PC-3 (cell line): ENCODE measurements at regions not wholly inside any gene's neighbourhood (a gene's known extent, or its start where the extent isn't known, plus 50 kb on each side); places are given as distances from the start of the nearest gene placed in this dataset.

Experiments
- ATAC-seq: fragments of 200-7000 bp; cut with Tn5 transposase; 2 replicates; pipeline ENCODE4 v1.9.1; 2020; ENCODE audit warnings: mild to moderate bottlenecking, moderate library complexity
- BruUV-seq: library from RNA; stranded (reverse); fragments of 400-500 nt; replicated peaks from 2 replicates; lab custom pipeline; 2021; lab: Mats Ljungman, UMichigan
- CTCF ChIA-PET: fragments of 300-600 bp; sonication (Branson Sonifier 250); formaldehyde crosslinking; loops from one replicate; lab custom pipeline; 2022; ENCODE audit warnings: antibody characterized with exemption; lab: Charles Lee
- POLR2A ChIA-PET: fragments of 300-600 bp; sonication (Branson Sonifier 250); formaldehyde crosslinking; loops from one replicate; lab custom pipeline; 2022; ENCODE audit warnings: antibody characterized with exemption; ENCODE audit not compliant: unreplicated experiment; lab: Charles Lee
- DNase-seq: peaks from one replicate; pipeline ENCODE4 v3.0.0-alpha.2; 2015
- H2AFZ ChIP-seq: fragments of 300-600 bp; sonication (generic); 2 replicates; pipeline ENCODE4 v1.6.0; 2016; ENCODE audit warnings: antibody characterized with exemption, low read length
- H3F3A ChIP-seq: fragments of 300-600 bp; sonication (generic); one replicate; pipeline ENCODE4 v1.6.0; 2017; ENCODE audit warnings: antibody characterized with exemption, low read length, control low read depth, mild to moderate bottlenecking; ENCODE audit not compliant: unreplicated experiment
- H3K27ac ChIP-seq: fragments of 300-600 bp; sonication (generic); 2 replicates; pipeline ENCODE4 v1.5.1; 2016; ENCODE audit warnings: mild to moderate bottlenecking, low read length
- H3K27me3 ChIP-seq: fragments of 300-600 bp; sonication (generic); 2 replicates; pipeline ENCODE4 v1.6.1; 2016; ENCODE audit warnings: low read length, mixed read lengths
- H3K36me3 ChIP-seq: fragments of 300-600 bp; sonication (generic); 2 replicates; pipeline ENCODE4 v1.6.1; 2016; ENCODE audit warnings: low read depth, mixed run types, low read length, mixed read lengths
- H3K4me1 ChIP-seq: fragments of 300-600 bp; sonication (generic); 2 replicates; pipeline ENCODE4 v1.5.1; 2016; ENCODE audit warnings: low read length; ENCODE audit not compliant: insufficient read depth
- H3K4me2 ChIP-seq: fragments of 300-600 bp; sonication (generic); 2 replicates; pipeline ENCODE4 v1.6.0; 2016; ENCODE audit warnings: low read length
- H3K4me3 ChIP-seq: fragments of 300-600 bp; sonication (generic); 2 replicates; pipeline ENCODE4 v1.5.1; 2016; ENCODE audit warnings: mild to moderate bottlenecking, low read length, mixed read lengths
- H3K79me2 ChIP-seq: fragments of 300-600 bp; sonication (generic); 2 replicates; pipeline ENCODE4 v1.6.1; 2017; ENCODE audit warnings: low read length, mixed read lengths
- H3K9ac ChIP-seq: fragments of 300-600 bp; sonication (generic); 2 replicates; pipeline ENCODE4 v1.6.0; 2016; ENCODE audit warnings: mild to moderate bottlenecking, low read length
- H3K9me2 ChIP-seq: fragments of 300-600 bp; sonication (generic); replicated peaks from 2 replicates; pipeline ENCODE4 v1.6.1; 2016; ENCODE audit warnings: mixed run types, low read length, mixed read lengths
- H3K9me3 ChIP-seq: fragments of 300-600 bp; sonication (generic); 2 replicates; pipeline ENCODE4 v1.6.1; 2016; ENCODE audit warnings: low read length, mixed read lengths
- H4K20me1 ChIP-seq: fragments of 300-600 bp; sonication (generic); 2 replicates; pipeline ENCODE4 v1.6.1; 2016; ENCODE audit warnings: low read length, mixed read lengths
- EZH2 ChIP-seq: fragments of 300-600 bp; sonication (generic); IDR thresholded peaks from one replicate; pipeline ENCODE4 v1.6.1; 2017; ENCODE audit warnings: antibody characterized with exemption, mild to moderate bottlenecking, low read length; ENCODE audit not compliant: unreplicated experiment
- EZH2phosphoT487 ChIP-seq: fragments of 300-600 bp; sonication (generic); IDR thresholded peaks from 2 replicates; pipeline ENCODE4 v1.6.1; 2018; ENCODE audit warnings: mild to moderate bottlenecking, antibody characterized with exemption, low read length, borderline replicate concordance
- intact Hi-C: fragments of 100-400 bp; cut with micrococcal nuclease; formaldehyde crosslinking; loops from 2 replicates; pipeline ENCODE4 v1.9.0; 2023
- TF ChIP-seq, protein P1 (sequence below): fragments of 300-600 bp; sonication (generic); conservative IDR thresholded peaks from 2 replicates; pipeline ENCODE4 v1.5.1; 2017; ENCODE audit warnings: antibody characterized with exemption, low read depth, mild to moderate bottlenecking, low read length

DNA sequence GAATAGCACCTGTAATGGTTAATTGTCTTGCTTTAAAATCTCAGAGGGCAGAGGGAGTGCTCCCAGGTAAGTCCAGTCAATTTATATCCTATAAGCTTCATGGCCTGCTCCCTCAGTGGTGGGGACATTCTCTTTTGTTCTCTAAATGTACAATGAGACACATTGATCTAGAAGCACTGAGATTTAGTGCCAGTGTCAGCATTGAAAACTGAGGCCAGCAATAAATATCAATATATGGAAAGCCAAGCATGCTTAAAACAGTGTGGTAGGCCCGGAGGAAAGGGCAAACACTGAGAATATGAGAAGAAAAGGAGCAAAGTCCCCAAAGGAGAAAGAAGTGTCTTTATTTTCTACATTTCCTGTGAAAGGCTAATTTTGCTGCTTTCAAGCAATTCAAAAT is 68.4 kb upstream of the CCN2 start:
- H3K9me2 ChIP-seq, result no peaks in the 10 kb centered on the region
- DNase-seq (no peak), ATAC-seq (no peak)
- no peak overlapping the region for H3K4me2 ChIP-seq
- ChIA-PET CTCF (no interaction called here), POLR2A (no interaction called here)
- no peaks in the 10 kb centered on the region for H3K27me3 ChIP-seq
- H3K9ac ChIP-seq, result no peak overlapping the region
- H3K27ac ChIP-seq, result no peak overlapping the region
- H3K4me1 ChIP-seq, result peaks cover 6% of the 10 kb centered on the region
- H3K9me3 ChIP-seq, result no peaks in the 10 kb centered on the region
- TF ChIP-seq EZH2, result no peak
- TF ChIP-seq, protein P1, sequence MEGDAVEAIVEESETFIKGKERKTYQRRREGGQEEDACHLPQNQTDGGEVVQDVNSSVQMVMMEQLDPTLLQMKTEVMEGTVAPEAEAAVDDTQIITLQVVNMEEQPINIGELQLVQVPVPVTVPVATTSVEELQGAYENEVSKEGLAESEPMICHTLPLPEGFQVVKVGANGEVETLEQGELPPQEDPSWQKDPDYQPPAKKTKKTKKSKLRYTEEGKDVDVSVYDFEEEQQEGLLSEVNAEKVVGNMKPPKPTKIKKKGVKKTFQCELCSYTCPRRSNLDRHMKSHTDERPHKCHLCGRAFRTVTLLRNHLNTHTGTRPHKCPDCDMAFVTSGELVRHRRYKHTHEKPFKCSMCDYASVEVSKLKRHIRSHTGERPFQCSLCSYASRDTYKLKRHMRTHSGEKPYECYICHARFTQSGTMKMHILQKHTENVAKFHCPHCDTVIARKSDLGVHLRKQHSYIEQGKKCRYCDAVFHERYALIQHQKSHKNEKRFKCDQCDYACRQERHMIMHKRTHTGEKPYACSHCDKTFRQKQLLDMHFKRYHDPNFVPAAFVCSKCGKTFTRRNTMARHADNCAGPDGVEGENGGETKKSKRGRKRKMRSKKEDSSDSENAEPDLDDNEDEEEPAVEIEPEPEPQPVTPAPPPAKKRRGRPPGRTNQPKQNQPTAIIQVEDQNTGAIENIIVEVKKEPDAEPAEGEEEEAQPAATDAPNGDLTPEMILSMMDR, result no peak
- TF ChIP-seq EZH2phosphoT487, result no peak
- H3K79me2 ChIP-seq, result no peaks in the 10 kb centered on the region
- no TSS peak for BruUV-seq
- intact Hi-C loops, result no loop called here
- no peaks in the 10 kb centered on the region for H4K20me1 ChIP-seq
- no peaks in the 10 kb centered on the region for H3F3A ChIP-seq
- H3K4me3 ChIP-seq, result no peak overlapping the region
- H2AFZ ChIP-seq, result 0 out of 2 replicates have a peak overlapping the region, but pooled peaks have one; percentile 12
- H3K36me3 ChIP-seq, result no peaks in the 10 kb centered on the region

DNA sequence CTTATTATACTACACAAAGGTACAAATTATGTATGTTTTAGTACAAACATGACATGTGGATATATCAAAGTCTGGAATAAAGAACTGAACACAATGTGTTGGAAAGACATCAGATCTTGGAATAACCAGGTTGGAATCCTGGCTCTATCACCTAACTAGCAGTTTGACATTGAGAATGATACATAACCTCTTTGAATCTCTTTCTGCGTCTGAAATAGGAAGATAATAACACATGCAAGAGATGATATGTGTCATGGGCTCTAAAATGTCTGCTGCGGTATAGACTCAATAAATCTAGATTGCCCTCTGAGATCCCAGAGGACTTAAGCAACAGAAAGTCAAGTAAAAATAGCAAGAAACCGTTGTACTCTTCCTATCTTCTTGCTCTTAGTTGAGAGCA is 66.8 kb upstream of the CCN2 start:
- no peak overlapping the region for H3K27ac ChIP-seq
- CTCF ChIA-PET, result no interaction called here
- no peak overlapping the region for H3K4me2 ChIP-seq
- H3K9ac ChIP-seq, result no peak overlapping the region
- POLR2A ChIA-PET, result no interaction called here
- no peak for ATAC-seq
- no peaks in the 10 kb centered on the region for H3K36me3 ChIP-seq
- BruUV-seq, result no TSS peak
- H3K4me3 ChIP-seq, result no peak overlapping the region
- DNase-seq, result no peak
- no peaks in the 10 kb centered on the region for H3K79me2 ChIP-seq
- H3K27me3 ChIP-seq, result no peaks in the 10 kb centered on the region
- H3K9me3 ChIP-seq, result no peaks in the 10 kb centered on the region
- H2AFZ ChIP-seq, result no peak overlapping the region
- no peaks in the 10 kb centered on the region for H3K9me2 ChIP-seq
- intact Hi-C loops, result no loop called here
- H3F3A ChIP-seq, result no peaks in the 10 kb centered on the region
- peaks cover 6% of the 10 kb centered on the region for H3K4me1 ChIP-seq
- TF ChIP-seq EZH2phosphoT487, result no peak
- TF ChIP-seq, protein P1, result no peak
- no peak for TF ChIP-seq EZH2
- H4K20me1 ChIP-seq, result no peaks in the 10 kb centered on the region

DNA sequence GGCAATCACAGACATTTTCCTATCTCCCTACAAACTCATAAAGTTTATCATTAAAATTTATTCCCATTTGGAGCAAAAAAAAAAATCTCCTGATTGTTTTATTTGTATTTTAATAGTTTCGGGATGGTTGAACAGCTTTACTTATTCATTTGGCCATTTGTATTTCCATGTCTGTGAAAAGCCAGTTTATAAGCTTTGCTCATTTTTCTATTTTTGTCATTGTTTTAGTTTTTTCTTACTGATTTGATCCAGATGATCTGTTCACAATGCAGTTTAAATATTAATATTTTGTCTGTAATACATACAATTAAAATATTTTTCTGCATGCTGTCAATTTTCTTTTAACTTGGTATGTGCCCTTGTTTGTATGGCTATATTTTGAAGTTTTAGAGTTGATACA is 65.2 kb upstream of the CCN2 start:
- Histone ChIP-seq H3K4me3 (no peak overlapping the region), H3K36me3 (no peaks in the 10 kb centered on the region), H2AFZ (no peak overlapping the region), H3F3A (no peaks in the 10 kb centered on the region), H3K4me1 (no peaks in the 10 kb centered on the region), H4K20me1 (no peaks in the 10 kb centered on the region), H3K9me2 (no peaks in the 10 kb centered on the region), H3K79me2 (no peaks in the 10 kb centered on the region), H3K27ac (no peak overlapping the region), H3K4me2 (no peak overlapping the region), H3K9ac (no peak overlapping the region), H3K9me3 (no peaks in the 10 kb centered on the region), H3K27me3 (no peaks in the 10 kb centered on the region)
- ATAC-seq, result no peak
- POLR2A ChIA-PET, result no interaction called here
- TF ChIP-seq EZH2phosphoT487, result no peak
- TF ChIP-seq, protein P1, result no peak
- intact Hi-C loops, result no loop called here
- CTCF ChIA-PET, result no interaction called here
- DNase-seq, result no peak
- no TSS peak for BruUV-seq
